HG03108 (cell line): ENCODE measurements at regions not wholly inside any gene's neighbourhood (a gene's known extent, or its start where the extent isn't known, plus 50 kb on each side); places are given as distances from the start of the nearest gene placed in this dataset.
"Not testable (repeated sequence)": the region's sequence is repeated elsewhere in the genome, so short reads cannot be mapped to it uniquely, and the experiment has no call there.

Experiments used
- ATAC-seq: cut with Tn5 transposase; IDR thresholded peaks from one replicate; pipeline ENCODE4 v1.9.1; 2021; ENCODE audit warnings: moderate library complexity; ENCODE audit not compliant: unreplicated experiment

GRCh38 chr3:139095803-139096466 lies 51.2 kb upstream of the PRR23C start:
- ATAC-seq: no peak

- ATAC-seq: no peak
These were observed 52.0 kb upstream of the PRR23C start for GRCh38 chr3:139096670-139097069.

- no peak for ATAC-seq
These were observed 53.7 kb upstream of the PRR23C start for GRCh38 chr3:139098391-139098790.

- no peak for ATAC-seq
These were observed 55.5 kb upstream of the PRR23C start for GRCh38 chr3:139099968-139100817.

- ATAC-seq: no peak
These were observed 56.1 kb upstream of the PRR23C start for GRCh38 chr3:139100821-139101220.

GRCh38 chr3:139101396-139101795 lies 56.7 kb upstream of the PRR23C start:
- no peak for ATAC-seq

- no peak for ATAC-seq
These were observed 58.8 kb upstream of the PRR23C start for GRCh38 chr3:139103484-139103883.

GRCh38 chr3:139104062-139104461 lies 59.4 kb upstream of the PRR23C start:
- no peak for ATAC-seq

GRCh38 chr3:139105154-139105702 lies 60.5 kb upstream of the PRR23C start:
- no peak for ATAC-seq

GRCh38 chr3:139106013-139106932 lies 61.6 kb upstream of the PRR23C start:
- no peak for ATAC-seq

- ATAC-seq: no peak
These were observed 62.9 kb upstream of the PRR23C start for GRCh38 chr3:139107424-139108252.

- ATAC-seq: no peak
These were observed 63.7 kb upstream of the PRR23C start for GRCh38 chr3:139108253-139108969.

- ATAC-seq: no peak
These were observed 64.6 kb upstream of the PRR23C start for GRCh38 chr3:139109271-139109670.

GRCh38 chr3:139110072-139110830 lies 65.6 kb upstream of the PRR23C start:
- ATAC-seq: no peak

GRCh38 chr3:139110929-139111328 lies 66.2 kb upstream of the PRR23C start:
- ATAC-seq: not testable (repeated sequence)

GRCh38 chr3:139111392-139112229 lies 66.9 kb upstream of the PRR23C start:
- no peak for ATAC-seq

- no peak for ATAC-seq
These were observed 67.5 kb upstream of the PRR23C start for GRCh38 chr3:139112230-139112558.
